ENCODE measurements at regions not wholly inside any gene's neighbourhood (a gene's known extent, or its start where the extent isn't known, plus 50 kb on each side); places are given as distances from the start of the nearest gene placed in this dataset.

GRCh38 chr22:48258064-48258701 lies 1495.7 kb downstream of the TBC1D22A start:
- no TSS peak for BruUV-seq (replicated peaks)
- no peak for TF ChIP-seq REST (IDR thresholded peaks at IDR 0.05; ENCODE audit: insufficient read depth in 1 of 2, low read depth in 2 of 2, low read length in 1 of 2)
- TF ChIP-seq POLR2AphosphoS5 (IDR thresholded peaks at IDR 0.05; ENCODE audit: low read depth, low read length): no peak
- TF ChIP-seq CTCF (IDR thresholded peaks at IDR 0.05): no peak
- no peak for TF ChIP-seq SIN3A (IDR thresholded peaks at IDR 0.05; ENCODE audit: borderline replicate concordance, insufficient read depth, low read depth, low read length)
- TF ChIP-seq TCF7L2 (IDR thresholded peaks at IDR 0.05; ENCODE audit: low read depth, low read length): no peak
- Histone ChIP-seq H3K9me3 (ENCODE audit: control insufficient read depth, insufficient read depth, low read depth, low read length) (no peaks in the 10 kb centered on the region), H3K27ac (ENCODE audit: low read length) (no peak overlapping the region), H3K4me1 (ENCODE audit: control insufficient read depth, insufficient read depth, low read length) (no peaks in the 10 kb centered on the region), H3K4me3 (ENCODE audit: low read depth in 2 of 2, low read length in 2 of 2) (no peak overlapping the region), H3K27me3 (ENCODE audit: control insufficient read depth, insufficient read depth, low read length) (peaks cover 2% of the 10 kb centered on the region; the same call in 1 of the 2 replicates), H3K36me3 (ENCODE audit: control insufficient read depth, insufficient read depth, low read length) (no peaks in the 10 kb centered on the region)
- intact Hi-C loops (cut with micrococcal nuclease; ENCODE audit: unreplicated experiment) (no loop called here), in situ Hi-C loops (cut with HindIII; ENCODE audit: low pct_unique_long_range_greater_than_20kb, low sequenced_read_pairs) (no loop called here)
- POLR2A ChIA-PET: interaction anchor here (0.6 kb wide), 1 partner anchor 202 kb away, joined by 3 read pairs; no protein-coding TSS in a partner anchor
- ATAC-seq (no peak), DNase-seq (ENCODE audit: low read depth, low spot score) (no peak)
- CTCF ChIA-PET: no interaction called here

- TF ChIP-seq CTCF (IDR thresholded peaks at IDR 0.05): no peak
- TF ChIP-seq REST (IDR thresholded peaks at IDR 0.05; ENCODE audit: insufficient read depth in 1 of 2, low read depth in 2 of 2, low read length in 1 of 2): no peak
- TF ChIP-seq SIN3A (IDR thresholded peaks at IDR 0.05; ENCODE audit: borderline replicate concordance, insufficient read depth, low read depth, low read length): no peak
- no peak for TF ChIP-seq TCF7L2 (IDR thresholded peaks at IDR 0.05; ENCODE audit: low read depth, low read length)
- DNase-seq (ENCODE audit: low read depth, low spot score) (no peak), ATAC-seq (no peak)
- in situ Hi-C loops (cut with HindIII; ENCODE audit: low pct_unique_long_range_greater_than_20kb, low sequenced_read_pairs): no loop called here
- Histone ChIP-seq H3K27ac (ENCODE audit: low read length) (no peak overlapping the region), H3K4me1 (ENCODE audit: control insufficient read depth, insufficient read depth, low read length) (no peaks in the 10 kb centered on the region), H3K36me3 (ENCODE audit: control insufficient read depth, insufficient read depth, low read length) (no peaks in the 10 kb centered on the region), H3K27me3 (ENCODE audit: control insufficient read depth, insufficient read depth, low read length) (peaks cover 2% of the 10 kb centered on the region; the same call in 1 of the 2 replicates), H3K9me3 (ENCODE audit: control insufficient read depth, insufficient read depth, low read depth, low read length) (no peaks in the 10 kb centered on the region), H3K4me3 (ENCODE audit: low read depth in 2 of 2, low read length in 2 of 2) (no peak overlapping the region)
- CTCF ChIA-PET: no interaction called here
- POLR2A ChIA-PET: interaction anchor here (0.6 kb wide), 1 partner anchor 201 kb away, joined by 3 read pairs; no protein-coding TSS in a partner anchor
- intact Hi-C loops (cut with micrococcal nuclease; ENCODE audit: unreplicated experiment): no loop called here
- no TSS peak for BruUV-seq (replicated peaks)
Observed at GRCh38 chr22:48257685-48258055, 1495.2 kb downstream of the TBC1D22A start.

All from Panc1 (cell line).